GM18508 (cell line): ENCODE measurements at regions not wholly inside any gene's neighbourhood (a gene's known extent, or its start where the extent isn't known, plus 50 kb on each side); places are given as distances from the start of the nearest gene placed in this dataset.
"Not testable (repeated sequence)": the region's sequence is repeated elsewhere in the genome, so short reads cannot be mapped to it uniquely, and the experiment has no call there.

ENCODE experiments used
- ATAC-seq: cut with Tn5 transposase; IDR thresholded peaks from one replicate; pipeline ENCODE4 v1.9.1; 2021; ENCODE audit warnings: moderate number of reproducible peaks; ENCODE audit not compliant: insufficient read depth, unreplicated experiment

GRCh38 chr22:48927591-48927990 is 900.1 kb downstream of the BRD1 start:
- ATAC-seq, result no peak

GRCh38 chr22:48926643-48927042 is 901.0 kb downstream of the BRD1 start:
- ATAC-seq, result no peak

GRCh38 chr22:48926136-48926535 is 901.5 kb downstream of the BRD1 start:
- ATAC-seq, result no peak

GRCh38 chr22:48925450-48925849 is 902.2 kb downstream of the BRD1 start:
- ATAC-seq, result no peak

GRCh38 chr22:48923996-48924395 is 903.7 kb downstream of the BRD1 start:
- no peak for ATAC-seq

GRCh38 chr22:48923165-48923865 is 904.4 kb downstream of the BRD1 start:
- ATAC-seq, result no peak

GRCh38 chr22:48921411-48921903 is 906.2 kb downstream of the BRD1 start:
- no peak for ATAC-seq

GRCh38 chr22:48920776-48921241 is 906.9 kb downstream of the BRD1 start:
- ATAC-seq, result no peak

- ATAC-seq, result no peak
Observed at GRCh38 chr22:48919851-48920589, 907.7 kb downstream of the BRD1 start.

GRCh38 chr22:48919187-48919590 is 908.5 kb downstream of the BRD1 start:
- ATAC-seq, result no peak

GRCh38 chr22:48918585-48919186 is 909.0 kb downstream of the BRD1 start:
- no peak for ATAC-seq

- not testable (repeated sequence) for ATAC-seq
Observed at GRCh38 chr22:48912356-48913066, 915.2 kb downstream of the BRD1 start.

GRCh38 chr22:48911647-48912046 is 916.0 kb downstream of the BRD1 start:
- not testable (repeated sequence) for ATAC-seq

GRCh38 chr22:48911067-48911466 is 916.6 kb downstream of the BRD1 start:
- not testable (repeated sequence) for ATAC-seq

- ATAC-seq, result no peak
Observed at GRCh38 chr22:48908547-48908946, 919.1 kb downstream of the BRD1 start.

GRCh38 chr22:48907591-48907990 is 920.1 kb downstream of the BRD1 start:
- no peak for ATAC-seq

- ATAC-seq, result no peak
Observed at GRCh38 chr22:48906216-48906835, 921.3 kb downstream of the BRD1 start.

- no peak for ATAC-seq
Observed at GRCh38 chr22:48905206-48905975, 922.3 kb downstream of the BRD1 start.

GRCh38 chr22:48902983-48903650 is 924.6 kb downstream of the BRD1 start:
- ATAC-seq, result no peak
